Right lobe of liver (tissue), 6 donors: ENCODE measurements at regions not wholly inside any gene's neighbourhood (a gene's known extent, or its start where the extent isn't known, plus 50 kb on each side); places are given as distances from the start of the nearest gene placed in this dataset.

Source experiments
- ATAC-seq, 4 donors: fragments of 200-7000 bp; cut with Tn5 transposase; one replicate each; pipeline ENCODE4 v1.9.1; 2020; ENCODE audit warnings: mild to moderate bottlenecking in 4 of 4, moderate library complexity in 4 of 4
- DNase-seq, 3 donors: peaks; one replicate each; pipeline ENCODE4 v3.0.0-alpha.2; 2020
- H3K27ac ChIP-seq, 3 donors: fragments of 200-600 bp; one replicate each; pipeline ENCODE4 v1.8.0; 2022
- H3K27me3 ChIP-seq, 2 donors: fragments of 200-600 bp; one replicate each; pipeline ENCODE4 v1.8.0; 2022
- H3K36me3 ChIP-seq, 4 donors: fragments of 200-600 bp; sonication (generic) in 1 of 4; one replicate each; pipeline versions ENCODE4 v1.5.1 to v1.8.0; 2017 to 2022; ENCODE audit warnings: control low read depth in 1 of 4
- H3K4me1 ChIP-seq, 4 donors: fragments of 200-600 bp; sonication (generic) in 1 of 4; one replicate each; pipeline versions ENCODE4 v1.5.1 to v1.8.0; 2017 to 2022; ENCODE audit warnings: control low read depth in 1 of 4
- H3K4me3 ChIP-seq, 3 donors: fragments of 200-600 bp; one replicate each; pipeline ENCODE4 v1.8.0; 2022
- H3K9me3 ChIP-seq, 4 donors: fragments of 200-600 bp; sonication (generic) in 1 of 4; one replicate each; pipeline versions ENCODE4 v1.5.1 to v1.8.0; 2017 to 2022; ENCODE audit warnings: control low read depth in 1 of 4
- CTCF ChIP-seq, 4 donors: fragments of 200-600 bp in 3 of 4; fragments of 450-650 bp in 1 of 4; IDR thresholded peaks; one replicate each; pipeline versions ENCODE4 v1.5.1 to v1.8.0; 2016 to 2022; ENCODE audit warnings: antibody characterized with exemption in 4 of 4, mild to moderate bottlenecking in 2 of 4
- POLR2A ChIP-seq: fragments of 450-650 bp; IDR thresholded peaks from one replicate; pipeline ENCODE4 v1.6.1; 2017; ENCODE audit warnings: antibody characterized with exemption, mild to moderate bottlenecking
- WGBS: methylation state at CpG from one replicate; pipeline ENCODE4 v1.1.6; 2018; ENCODE audit warnings: low coverage, low lambda C conversion rate; ENCODE audit not compliant: insufficient coverage; ENCODE audit errors: missing lambda C conversion rate; 5-methylcytosine and 5-hydroxymethylcytosine counted together
- intact Hi-C, 2 donors: fragments of 100-400 bp; cut with DNase I; formaldehyde crosslinking; loops; one replicate each; pipeline versions ENCODE4 v1.11.2 to v1.14.1; 2022
- donor health status: DM: no; HTN: yes; CAD: no.
- donor health status: DM: no; HTN: no; CAD: no.
- donor health status: DM: no; HTN: no; CAD: no.
- donor health status: DM: no; HTN: yes; CAD: no.
- donor health status: DM: no; HTN: yes; CAD: no.

DNA sequence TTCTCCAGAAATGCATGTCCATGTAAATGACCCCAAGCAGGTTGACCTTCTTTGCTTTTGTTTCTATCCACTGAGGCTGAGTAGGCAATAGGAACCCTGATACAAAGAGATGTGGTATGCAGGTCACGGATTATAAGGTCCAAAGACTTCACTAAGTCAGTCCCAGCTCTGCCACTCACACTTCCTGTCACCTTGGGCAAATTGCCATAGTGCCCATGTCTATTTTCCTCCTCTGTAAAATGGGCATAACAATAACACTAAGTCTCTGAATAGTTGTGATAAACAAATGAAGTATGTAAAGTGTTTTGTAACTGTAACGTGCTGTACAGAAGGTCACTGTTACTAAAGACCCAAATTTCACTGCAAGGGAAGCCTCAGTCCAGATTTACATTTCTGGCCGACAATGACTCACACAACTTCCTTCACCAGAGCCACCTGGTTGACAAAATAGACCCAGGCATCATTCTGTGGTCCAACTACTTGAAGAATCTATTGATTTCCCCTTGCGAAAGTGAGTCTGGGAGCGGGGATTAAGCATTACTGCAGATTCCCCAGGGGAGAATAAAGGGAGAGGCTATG lies 175.4 kb upstream of the LPP start:
- Histone ChIP-seq H3K27me3 (no peaks in the 10 kb centered on the region), H3K36me3 (no peaks in the 10 kb centered on the region), H3K27ac (no peak overlapping the region), H3K4me1 (peaks cover 0 to 14% (median 5%) of the 10 kb centered on the region in 4 donors), H3K9me3 (no peaks in the 10 kb centered on the region), H3K4me3 (no peak overlapping the region)
- DNase-seq: no peak
- no peak for ATAC-seq
- TF ChIP-seq POLR2A: no peak
- TF ChIP-seq CTCF (IDR thresholded peaks at IDR 0.05): no peak
- WGBS: 59% methylated on average over 5 of the region's 5 CpGs
- intact Hi-C loops: no loop called here

DNA sequence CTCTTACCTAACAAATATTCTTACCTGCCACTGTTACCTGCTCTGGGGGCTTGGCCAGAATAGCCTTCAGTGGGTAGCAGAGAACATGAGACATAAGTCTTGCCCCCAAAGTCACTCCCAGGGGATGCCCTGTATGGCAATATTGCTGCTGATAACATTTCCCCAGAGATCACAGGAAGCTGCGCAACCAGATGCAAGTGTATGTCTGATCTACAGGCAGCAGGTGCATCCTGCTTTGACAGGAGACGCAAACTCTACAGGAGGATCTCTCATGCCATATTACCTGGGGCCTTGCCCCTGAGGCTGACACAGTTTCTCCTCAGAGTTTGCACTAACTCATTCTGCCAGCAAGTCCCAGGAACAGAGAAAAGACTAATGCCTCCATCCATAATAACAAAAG lies 174.4 kb upstream of the LPP start:
- intact Hi-C loops: no loop called here
- Histone ChIP-seq H3K36me3 (no peaks in the 10 kb centered on the region), H3K4me1 (peaks cover 0 to 17% (median 5%) of the 10 kb centered on the region in 4 donors), H3K9me3 (no peaks in the 10 kb centered on the region), H3K27ac (no peak overlapping the region), H3K4me3 (no peak overlapping the region), H3K27me3 (no peaks in the 10 kb centered on the region)
- ATAC-seq (no peak), DNase-seq (no peak)
- WGBS: 100% methylated on average over 1 of the region's 2 CpGs
- TF ChIP-seq CTCF (IDR thresholded peaks at IDR 0.05): no peak
- TF ChIP-seq POLR2A: no peak

DNA sequence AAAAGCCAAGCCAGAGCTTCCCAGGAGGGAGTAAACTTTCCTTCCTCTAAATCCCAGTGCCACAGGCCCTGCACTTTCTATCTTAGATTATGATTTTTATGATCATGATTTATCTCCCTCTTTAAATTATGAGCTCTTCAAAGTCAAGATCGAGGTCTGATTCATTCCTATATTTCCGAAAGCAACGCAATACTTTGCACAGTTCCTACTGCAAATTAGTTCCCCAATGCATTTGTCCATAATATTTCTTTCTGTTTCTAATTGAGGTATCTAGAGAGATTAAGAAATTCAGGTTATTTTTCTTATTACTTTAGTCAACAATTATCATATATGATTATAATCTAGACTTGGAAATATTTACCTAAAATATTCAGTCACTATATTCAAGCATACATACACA lies 173.1 kb upstream of the LPP start:
- Histone ChIP-seq H3K4me1 (peaks cover 0 to 13% (median 4%) of the 10 kb centered on the region in 4 donors), H3K27ac (no peak overlapping the region), H3K27me3 (no peaks in the 10 kb centered on the region), H3K4me3 (no peak overlapping the region), H3K36me3 (no peaks in the 10 kb centered on the region), H3K9me3 (no peaks in the 10 kb centered on the region)
- ATAC-seq: no peak
- WGBS: 84% methylated on average over 3 of the region's 3 CpGs
- TF ChIP-seq POLR2A (no peak), CTCF (IDR thresholded peaks at IDR 0.05) (no peak)
- intact Hi-C loops: no loop called here
- DNase-seq: no peak

DNA sequence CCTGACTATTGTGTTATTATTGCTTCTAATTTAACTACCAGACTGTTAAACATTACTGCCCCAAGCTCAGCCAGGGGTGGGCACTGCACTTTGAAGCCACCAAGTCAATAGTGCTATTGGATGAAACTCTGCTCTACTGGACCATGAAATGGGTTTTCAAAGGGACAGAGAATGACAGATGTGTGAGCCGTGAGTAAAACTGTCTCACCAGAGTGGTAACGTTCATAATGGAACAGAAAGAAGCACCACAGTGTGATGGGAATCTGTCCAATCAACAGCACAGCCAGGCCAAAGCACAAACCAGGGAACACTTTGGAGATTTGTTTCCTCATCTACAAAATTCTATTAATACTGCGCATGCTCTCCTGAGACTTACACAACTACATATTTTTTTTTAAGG lies 171.8 kb upstream of the LPP start:
- intact Hi-C loops: no loop called here
- Histone ChIP-seq H3K9me3 (no peaks in the 10 kb centered on the region), H3K4me1 (peaks cover 0 to 13% (median 4%) of the 10 kb centered on the region in 4 donors), H3K36me3 (no peaks in the 10 kb centered on the region), H3K4me3 (no peak overlapping the region), H3K27ac (no peak overlapping the region), H3K27me3 (no peaks in the 10 kb centered on the region)
- TF ChIP-seq CTCF (IDR thresholded peaks at IDR 0.05): no peak
- TF ChIP-seq POLR2A: no peak
- ATAC-seq: no peak
- WGBS: 93% methylated on average over 3 of the region's 3 CpGs
- DNase-seq: no peak
